GM21528 (cell line): ENCODE measurements at regions not wholly inside any gene's neighbourhood (a gene's known extent, or its start where the extent isn't known, plus 50 kb on each side); places are given as distances from the start of the nearest gene placed in this dataset.
A peak's percentile ranks its signal among the peaks of the same experiment; 100 is the strongest.

ENCODE experiments used
- ATAC-seq: cut with Tn5 transposase; IDR thresholded peaks from one replicate; pipeline ENCODE4 v1.9.1; 2021; ENCODE audit warnings: mild to moderate bottlenecking, moderate library complexity; ENCODE audit not compliant: unreplicated experiment, low FRiP score

DNA sequence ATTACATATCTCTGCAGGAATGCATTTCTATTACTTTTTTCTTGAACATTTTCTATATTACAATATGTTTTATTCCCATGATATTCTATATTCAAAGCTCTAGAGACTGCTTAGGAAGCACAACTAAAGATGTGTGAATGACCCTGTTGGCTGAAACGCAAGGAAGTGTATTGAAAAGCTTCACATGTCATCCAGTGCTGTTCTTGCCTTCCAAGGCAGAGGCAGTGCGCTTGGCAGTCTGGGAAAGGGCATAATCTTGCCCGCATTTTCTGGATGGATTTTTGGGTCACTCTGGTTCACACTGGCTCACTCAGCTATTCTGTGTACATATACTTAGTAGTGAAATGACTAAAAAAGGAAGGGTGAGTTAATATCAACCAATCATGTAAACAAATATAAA is 262.4 kb downstream of the PTPRC start:
- ATAC-seq: no peak

DNA sequence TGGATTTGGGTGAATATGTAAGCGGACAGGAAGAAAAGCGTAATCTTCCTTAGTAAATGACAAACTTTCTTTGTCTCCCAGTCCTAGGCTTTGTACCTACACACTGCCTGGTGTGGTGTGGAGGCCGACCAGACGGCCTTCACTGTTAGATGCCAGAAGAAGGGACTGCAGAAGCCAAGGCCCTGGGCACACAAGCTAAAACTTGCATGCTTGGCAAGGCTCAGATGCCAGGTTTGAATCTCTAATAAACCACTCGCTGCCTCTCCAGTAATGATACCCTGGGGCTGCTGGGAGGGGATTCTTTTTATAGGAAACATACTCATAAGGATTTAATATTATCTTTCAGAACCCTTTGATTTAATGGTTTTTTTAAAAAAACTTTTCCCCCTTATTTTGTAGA is 263.8 kb downstream of the PTPRC start:
- no peak for ATAC-seq

DNA sequence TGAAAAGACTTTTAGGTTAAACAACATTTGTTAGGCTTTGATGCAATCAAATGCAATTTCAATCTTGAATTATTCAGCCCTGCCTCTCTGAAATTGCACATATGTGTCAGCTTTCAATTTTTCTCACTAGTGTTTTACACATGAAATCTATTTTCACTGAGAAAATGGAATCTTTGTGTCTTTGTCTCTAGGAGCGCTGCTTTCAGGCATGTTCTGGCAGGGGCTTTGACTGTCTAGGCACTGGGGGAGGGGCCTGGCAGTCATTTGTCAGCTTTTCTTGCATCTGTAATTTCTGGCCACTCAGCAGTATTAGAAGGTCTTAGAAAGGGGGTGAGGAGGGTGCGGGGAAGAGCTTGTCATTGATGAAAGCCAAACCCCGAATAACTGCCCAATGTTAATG is 264.4 kb downstream of the PTPRC start:
- no peak for ATAC-seq

DNA sequence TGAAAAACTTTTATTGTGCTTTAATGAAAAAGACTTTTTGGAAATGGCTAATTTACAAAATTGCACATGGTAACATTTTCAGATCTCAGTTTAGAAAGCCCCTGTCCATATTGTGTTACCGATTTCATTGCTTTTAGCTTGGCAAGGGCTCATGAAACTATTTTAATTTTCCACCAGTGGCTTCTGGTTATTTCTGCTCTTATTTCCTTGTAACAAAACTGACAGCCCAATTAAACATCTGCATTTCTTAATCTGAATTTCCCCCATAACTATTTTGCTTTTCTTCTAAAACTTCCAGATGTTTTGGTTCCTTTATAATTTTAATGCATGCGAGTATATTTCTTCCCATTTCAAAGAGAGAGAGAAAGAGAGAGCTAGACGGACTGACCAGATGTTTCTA is 264.8 kb downstream of the PTPRC start:
- no peak for ATAC-seq

DNA sequence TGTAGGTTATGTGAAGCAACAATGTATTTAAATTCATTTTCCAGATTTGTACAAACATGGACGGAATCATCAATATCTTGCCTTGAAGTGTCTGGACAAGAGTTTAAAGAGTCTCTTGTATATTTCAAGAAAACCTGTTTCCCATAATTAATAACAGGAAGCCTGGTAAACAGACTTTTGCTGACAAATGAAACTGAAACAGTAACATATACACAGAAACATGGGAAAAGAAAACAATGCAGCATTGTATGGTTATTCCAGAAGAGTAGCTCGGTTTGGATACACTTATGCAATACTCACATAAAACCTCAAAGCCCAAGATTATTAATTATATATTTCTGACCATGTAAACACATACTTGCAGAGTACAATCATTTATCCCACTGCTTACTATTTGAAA is 265.5 kb downstream of the PTPRC start:
- no peak for ATAC-seq

DNA sequence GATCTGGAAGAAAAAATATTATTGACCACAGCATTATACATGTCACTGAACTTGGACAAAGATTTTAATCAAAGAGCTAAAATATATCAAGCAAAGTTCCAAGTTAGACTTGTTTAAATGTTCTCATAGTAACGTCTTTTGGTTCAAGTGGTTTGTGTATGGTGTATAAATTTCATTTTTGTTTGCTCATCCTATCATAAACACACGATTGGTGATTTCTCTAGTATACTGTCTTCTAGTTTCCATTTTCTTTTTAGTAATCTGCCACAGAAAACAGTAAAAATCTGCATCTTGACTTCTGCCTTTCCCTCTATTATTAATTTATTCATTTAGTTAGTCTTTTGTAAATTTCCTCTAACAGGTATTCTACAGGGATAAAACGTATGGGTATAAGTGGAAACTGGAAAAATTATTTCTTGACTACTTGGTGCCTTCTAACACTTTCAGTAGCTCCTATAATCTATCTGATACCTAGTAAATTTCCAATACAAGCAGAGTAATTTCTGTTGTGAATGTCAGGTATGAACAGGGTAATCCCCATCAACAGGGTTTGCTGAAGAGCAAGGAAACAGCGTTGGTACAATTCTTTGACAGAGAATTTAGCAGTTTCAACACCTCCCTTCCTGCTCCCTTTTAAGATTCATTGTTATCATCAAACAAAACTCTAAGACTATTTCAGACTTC is 268.0 kb downstream of the PTPRC start:
- ATAC-seq: no peak

DNA sequence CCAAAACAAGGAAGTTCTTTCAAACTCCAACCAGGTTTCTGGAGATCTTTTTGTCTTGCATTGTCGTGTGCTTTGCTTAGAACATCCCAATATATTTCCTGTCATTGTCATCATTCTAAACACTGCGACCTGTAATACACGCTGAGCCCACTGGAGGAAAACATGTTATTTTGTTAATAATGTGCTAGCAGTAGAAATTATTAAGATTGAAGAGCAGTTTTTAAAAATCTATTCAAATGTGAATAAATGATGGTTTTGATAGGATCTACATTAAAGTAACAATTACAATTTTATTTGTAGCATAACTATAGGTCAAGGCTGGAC is 268.5 kb downstream of the PTPRC start:
- ATAC-seq: no peak

DNA sequence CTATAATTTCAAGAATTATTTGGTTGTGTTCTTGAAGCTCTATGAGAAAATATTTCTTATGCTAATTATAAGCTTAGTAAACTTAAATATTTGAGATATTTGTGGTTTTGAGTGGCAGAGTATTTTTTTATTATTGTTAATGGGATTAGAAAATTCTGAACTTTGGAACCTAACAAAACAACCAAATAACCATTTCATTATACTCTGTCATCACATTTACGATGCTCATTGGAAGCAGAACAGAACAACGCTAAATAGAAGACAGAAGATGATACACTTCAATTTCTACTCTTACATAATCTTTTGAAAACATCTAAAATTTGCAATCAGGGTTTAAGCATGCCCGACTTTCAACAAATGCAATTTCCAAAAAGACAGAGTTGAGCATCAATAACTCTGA is 270.2 kb downstream of the PTPRC start:
- no peak for ATAC-seq

DNA sequence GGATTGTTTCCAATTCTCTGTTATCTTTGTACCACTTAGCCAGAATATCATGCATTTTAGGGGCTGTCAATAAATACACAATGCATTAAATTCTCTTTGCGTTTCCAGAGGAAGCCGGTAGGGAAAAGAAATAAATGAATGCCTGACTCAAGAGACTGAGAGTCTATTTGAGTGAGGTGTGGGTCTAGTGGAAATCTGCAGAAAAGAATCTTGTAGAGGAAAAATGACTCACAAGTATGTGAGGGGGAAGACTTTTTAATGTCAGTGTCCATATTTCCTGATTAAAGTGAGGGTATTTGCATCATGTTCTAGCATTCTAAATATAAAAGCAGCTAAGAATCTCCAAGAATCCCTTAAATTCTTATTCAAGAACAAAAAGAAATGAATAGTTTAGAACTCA is 271.1 kb downstream of the PTPRC start:
- no peak for ATAC-seq

DNA sequence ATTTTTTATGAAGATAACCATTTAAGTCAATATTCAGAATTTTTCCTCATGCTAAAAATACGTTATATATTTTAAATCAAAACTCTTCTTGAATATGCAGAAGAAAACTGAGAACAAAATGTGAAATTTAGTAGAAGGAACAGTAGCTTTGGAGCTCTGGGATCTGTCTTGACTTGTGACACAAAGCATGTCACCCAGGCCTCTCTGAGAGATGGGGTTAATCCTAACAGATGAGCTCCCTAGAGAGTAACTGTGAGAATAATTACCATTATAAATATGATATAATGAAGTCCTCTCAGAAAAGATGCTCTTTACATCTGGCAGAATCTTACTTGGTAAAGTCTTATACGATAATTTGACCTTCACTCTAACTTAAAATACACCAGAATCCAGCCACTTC is 272.0 kb downstream of the PTPRC start:
- ATAC-seq: no peak

DNA sequence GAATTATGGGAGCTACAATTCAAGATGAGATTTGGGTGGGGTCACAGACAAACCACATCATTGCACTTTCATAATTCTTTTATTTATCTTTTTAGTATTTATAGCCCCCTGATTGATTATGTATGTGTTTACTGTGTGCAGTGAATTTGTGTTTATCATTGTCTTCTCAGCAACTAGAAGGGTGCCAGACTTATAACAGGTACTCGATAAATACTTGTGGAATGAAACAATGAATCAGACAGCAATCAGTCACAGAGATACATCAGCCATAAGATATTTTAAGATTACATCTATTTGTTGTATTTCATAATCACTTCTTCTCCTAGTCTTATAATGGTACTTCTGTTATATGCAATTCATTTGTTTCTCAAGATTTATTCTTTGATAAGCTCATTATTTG is 273.2 kb downstream of the PTPRC start:
- ATAC-seq: no peak

DNA sequence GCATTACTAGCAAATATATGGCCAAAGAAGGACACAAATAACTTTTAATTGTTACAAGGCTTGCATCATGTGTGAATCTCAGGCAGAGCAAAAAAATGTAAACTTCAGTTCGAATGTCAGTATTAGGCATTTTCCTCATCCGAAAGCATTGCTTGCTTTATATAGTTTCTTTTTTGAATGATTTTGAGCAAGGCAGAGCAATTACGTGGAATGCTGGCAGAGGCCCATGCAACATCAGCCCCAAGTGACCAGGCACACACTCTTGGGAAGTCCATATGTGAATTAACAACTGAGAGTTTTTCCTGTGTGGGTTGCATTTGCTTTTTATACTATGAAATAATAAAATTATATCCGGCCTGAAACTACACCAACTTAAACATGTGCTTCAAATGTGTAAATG is 274.8 kb downstream of the PTPRC start:
- no peak for ATAC-seq

DNA sequence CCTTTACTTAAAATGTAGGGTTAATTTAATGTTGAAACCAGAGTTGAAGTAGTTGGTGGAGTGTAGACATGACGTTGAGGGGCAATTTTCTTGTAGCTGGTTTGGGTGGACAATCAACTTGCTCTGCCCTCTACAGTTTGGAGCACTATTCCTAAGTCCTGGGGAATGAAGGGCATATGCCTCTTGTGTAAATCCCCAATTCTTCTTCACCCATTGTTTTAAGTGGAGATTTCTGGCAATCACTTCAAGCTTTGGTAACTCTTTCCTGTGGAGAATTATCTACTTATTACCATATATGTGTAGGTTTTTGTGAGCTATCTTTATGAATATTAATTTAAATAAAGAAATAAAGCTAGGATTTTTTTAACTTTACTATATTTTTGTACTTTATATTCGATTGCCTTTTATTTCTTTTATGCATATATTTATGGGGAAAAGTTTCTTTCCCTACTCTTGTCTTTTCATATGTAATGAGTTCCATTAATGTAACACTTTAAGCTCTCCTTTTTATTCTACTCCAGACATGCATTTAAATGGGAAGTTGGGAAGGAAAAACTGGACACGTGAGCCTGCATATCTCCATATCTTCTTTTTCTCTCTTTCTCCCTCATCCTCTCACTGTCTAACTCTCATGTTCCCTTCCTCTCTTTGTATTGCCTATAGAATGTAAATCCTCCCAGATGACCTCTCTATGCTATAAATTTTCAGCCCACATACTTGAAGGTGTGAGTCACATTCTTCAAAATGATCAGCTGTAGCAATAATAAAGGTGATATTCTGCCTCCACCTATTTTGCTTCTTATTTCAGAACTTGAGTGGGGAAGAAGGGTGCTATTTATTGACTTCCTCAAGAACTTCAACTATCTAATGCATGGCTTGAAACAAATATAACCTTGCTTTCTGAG is 276.7 kb downstream of the PTPRC start:
- no peak for ATAC-seq

DNA sequence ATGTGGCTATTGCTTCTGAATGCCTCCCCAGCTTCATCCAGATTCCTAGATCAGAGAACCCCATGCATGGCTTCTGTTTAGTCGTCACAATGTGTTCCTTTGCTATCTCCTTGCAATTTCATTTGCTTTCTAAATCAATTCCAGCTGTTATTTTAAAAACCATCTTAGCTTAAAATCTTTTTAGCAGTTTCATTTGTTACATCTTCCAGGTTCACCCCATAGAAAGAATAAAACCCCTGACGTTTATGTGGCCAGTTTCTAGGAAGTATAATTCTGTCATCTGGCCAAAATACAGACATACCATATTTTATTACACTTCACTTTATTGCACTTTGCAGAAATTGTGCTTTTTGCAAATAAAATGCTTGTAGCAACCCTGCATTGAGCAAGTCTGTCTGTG is 278.4 kb downstream of the PTPRC start:
- ATAC-seq: no peak

DNA sequence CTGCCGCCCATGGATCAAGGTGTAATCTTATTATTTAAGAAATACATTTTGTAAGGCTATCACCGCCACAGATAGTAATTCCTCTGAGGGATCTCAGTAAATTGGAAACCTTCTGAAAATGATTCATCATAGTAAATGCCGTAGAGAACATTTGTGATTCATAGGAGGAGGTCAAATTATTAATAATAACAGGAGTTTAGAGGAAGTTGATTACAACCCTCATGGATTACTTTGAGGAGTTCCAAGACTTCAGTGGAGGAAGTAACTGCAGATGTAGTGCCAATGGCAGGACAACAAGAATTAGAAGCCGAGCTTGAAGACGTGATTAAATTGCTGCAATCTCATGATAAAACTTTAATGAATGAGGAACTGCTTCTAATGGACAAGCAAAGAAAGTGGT is 280.1 kb downstream of the PTPRC start:
- ATAC-seq: no peak

DNA sequence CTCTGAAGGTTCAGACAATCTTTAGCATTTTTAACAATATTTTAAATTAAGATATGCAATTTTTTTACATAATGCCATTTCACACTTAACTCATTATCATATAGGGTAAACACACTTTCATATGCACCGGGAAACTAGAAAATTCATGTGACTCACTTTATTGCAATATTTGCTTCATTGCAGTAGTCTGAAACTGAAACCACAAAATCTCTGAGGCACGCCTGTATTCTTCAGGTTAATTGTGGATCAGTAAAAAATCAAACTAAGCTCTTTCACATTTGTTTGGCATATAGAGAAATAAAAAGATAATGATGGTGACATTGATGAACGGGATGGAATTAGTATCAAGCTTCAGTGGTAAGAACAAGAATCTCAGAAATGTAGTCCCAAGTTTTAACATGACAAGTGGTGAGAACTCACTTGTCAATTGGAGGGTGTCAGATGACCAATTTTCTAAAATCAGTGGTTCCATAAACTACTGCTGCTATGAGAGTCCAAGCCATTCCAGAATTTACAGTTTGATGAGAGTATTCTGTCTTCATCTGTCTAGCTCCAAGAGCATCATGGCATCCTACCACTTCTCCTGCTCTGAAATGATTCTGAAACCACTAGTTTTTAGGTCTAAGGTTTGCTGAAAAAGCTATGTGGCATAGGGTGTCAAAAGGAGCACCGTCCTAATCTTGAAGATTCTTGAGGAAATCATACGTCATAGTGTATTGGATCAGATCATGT is 281.0 kb downstream of the PTPRC start:
- ATAC-seq: no peak

DNA sequence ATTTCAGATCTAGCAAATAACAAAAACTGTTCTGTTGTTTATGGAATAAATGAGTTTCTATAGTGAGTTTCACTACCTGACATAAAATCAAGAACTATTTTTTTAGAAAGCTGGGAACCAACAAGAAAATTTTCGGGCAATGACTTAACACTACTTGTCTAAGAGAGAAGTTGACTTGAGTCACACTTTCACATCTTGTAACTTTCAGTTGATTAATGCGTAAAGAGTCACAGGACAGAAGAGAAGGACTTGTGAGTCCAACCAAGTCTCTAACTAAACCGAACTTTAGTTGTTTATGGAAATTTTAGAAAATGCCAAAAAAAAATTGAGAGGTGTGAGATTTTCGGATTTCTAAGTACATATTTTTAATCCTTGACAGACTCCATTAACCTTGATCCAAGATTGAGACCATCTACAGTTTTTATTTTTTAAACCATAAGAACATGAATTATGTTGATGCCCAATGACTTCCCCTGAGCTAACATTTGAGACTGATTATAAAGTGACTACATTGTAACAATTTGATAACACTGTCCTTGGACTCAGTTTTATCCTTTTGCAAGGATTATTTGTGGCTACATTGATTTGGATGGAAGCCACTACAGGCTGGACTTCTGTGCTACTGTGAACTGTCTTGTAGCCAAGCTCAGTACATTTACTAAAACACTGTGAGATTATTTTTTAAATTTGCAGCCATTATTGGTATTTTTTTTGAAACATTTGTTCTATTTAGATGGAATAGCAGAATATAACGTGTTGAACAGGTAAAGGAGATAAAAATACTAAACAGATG is 284.0 kb downstream of the PTPRC start:
- ATAC-seq: peak; percentile 53

DNA sequence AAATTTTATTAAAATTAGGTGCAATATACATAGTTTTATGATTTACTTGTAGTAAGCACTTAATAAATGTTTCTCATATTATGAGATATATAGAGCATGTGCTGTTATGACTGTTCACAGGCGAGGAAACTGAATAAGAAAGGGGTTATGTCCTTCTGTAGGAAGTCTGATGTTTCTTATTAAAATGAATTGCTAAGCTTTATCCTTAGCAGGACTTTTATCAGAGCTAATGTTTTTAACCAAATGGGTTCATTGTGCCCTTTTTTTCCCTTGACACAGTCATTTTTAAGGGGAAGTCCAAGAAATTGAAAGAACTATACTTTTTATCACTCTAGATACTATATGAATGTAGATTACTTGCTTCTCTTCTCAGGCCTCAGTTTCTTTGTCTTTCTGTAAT is 285.2 kb downstream of the PTPRC start:
- ATAC-seq: no peak

DNA sequence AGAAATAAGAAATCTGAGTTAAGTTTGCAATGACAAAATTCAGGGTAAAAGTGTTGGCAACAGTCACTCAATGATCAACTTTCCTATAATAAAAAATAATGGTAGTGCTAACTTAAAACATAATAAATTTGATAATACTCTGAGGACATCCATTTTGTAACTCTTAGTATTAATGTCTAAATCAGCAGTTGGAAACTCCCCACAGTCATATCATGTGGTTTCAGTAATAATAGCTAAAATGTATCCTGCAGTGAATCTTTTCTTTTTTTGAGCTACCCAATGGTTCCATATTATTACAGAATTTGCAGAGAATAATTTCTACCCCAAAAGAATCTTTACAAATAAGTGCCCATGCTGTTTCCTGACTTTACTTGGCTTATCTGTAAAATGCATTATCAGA is 286.7 kb downstream of the PTPRC start:
- no peak for ATAC-seq

DNA sequence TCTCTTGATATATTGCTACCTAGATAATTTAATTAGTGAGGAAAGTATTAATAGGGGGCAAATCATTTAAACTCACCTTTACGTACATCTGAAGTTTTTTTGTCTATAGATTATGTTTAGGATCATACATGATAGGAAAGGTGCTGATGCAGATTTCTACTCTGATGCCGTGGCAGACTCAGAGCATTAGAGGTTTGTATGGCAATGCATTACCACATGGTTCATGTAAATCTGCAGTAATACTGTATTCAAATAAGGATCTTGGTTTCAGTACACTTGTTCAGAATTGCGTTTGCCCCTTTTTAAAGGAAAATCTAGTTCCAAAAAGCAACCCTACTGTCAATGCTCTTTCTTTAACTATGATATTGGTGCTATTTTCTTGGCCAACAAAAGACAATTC is 288.3 kb downstream of the PTPRC start:
- ATAC-seq: no peak

DNA sequence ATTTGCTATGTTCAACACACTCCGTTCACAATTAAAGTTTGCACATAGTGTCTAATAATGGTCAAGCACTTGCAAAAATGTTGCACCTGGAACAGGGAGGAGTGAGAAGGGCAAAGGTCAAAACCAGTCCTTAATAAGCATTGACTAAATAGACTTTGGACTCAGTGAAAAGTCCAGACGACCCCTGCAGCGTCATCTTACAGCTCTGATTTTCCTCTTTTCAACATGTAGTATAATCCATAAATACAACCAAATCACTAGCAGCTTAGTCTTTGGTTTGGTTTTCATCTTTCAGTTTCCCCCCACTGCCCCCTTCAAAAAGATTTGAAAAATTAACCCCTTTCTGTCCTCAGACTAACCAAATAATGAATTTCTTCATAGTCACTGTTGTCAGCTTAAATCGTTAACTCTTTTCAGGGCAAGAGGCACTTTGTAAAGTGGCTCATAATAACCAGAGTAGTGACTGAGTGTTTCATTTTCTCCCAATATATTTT is 290.3 kb downstream of the PTPRC start:
- no peak for ATAC-seq
